HG03378 (cell line): ENCODE measurements at regions not wholly inside any gene's neighbourhood (a gene's known extent, or its start where the extent isn't known, plus 50 kb on each side); places are given as distances from the start of the nearest gene placed in this dataset.
A peak's percentile ranks its signal among the peaks of the same experiment; 100 is the strongest.

ENCODE experiments used
- ATAC-seq: cut with Tn5 transposase; IDR thresholded peaks from one replicate; pipeline ENCODE4 v1.9.1; 2021; ENCODE audit warnings: mild to moderate bottlenecking, moderate library complexity; ENCODE audit not compliant: unreplicated experiment

DNA sequence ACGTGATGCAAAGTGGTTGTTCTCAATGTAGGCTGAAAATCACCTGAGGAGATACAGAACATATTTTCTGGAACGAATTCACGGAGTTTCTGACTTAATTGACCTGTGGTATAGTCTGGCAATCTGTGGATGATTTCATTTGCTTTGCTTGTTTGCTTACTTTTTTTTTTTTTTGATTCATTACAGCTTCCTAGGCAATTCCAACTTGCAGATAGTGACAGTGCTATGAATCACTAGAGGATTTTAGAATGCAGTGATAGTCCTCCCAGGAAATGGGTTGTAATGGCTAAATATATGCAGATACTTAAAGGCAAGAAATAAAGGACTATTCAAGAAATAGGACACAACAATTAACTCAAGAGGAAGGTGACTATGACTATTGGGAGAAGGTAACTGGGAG is 1378.1 kb upstream of the PRMT6 start:
- no peak for ATAC-seq

DNA sequence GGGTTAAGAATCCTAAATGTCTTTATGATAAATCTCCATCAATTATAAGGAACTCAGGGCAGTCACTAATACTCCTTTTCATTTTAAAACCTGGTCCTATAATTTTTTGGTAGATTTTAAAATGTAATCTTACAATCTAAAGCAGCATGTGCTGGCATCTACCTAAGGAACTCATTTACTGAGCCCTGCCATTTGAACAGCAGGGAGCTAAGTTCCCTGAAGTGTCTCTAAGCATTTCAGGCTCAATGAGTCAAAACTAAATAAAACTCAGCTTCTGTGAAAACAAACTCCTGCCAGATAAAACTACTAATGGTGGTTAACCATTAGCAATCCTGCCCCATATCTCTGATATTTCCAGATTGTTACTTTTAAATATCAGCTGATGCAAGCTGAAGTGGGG is 1371.8 kb upstream of the PRMT6 start:
- no peak for ATAC-seq

DNA sequence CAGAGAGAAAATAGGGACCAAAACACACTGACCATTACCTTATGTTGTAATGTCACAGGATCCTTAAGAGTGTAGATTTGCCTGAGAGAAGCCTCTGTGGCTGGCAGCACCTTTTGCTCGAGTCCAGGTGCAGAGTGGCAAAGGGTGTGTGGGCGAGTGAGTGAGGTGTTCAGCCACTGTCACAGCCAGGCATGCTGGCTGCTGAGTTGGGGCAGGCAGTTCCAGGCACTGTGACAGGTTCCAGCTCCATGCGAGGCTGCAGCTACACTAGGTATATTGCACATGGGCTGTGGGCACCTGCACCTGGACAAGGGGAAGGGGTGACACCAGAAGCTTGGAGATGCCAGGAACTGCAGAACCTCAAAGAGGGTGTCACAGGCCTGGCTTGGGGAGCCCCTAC is 1370.4 kb upstream of the PRMT6 start:
- ATAC-seq, result no peak

DNA sequence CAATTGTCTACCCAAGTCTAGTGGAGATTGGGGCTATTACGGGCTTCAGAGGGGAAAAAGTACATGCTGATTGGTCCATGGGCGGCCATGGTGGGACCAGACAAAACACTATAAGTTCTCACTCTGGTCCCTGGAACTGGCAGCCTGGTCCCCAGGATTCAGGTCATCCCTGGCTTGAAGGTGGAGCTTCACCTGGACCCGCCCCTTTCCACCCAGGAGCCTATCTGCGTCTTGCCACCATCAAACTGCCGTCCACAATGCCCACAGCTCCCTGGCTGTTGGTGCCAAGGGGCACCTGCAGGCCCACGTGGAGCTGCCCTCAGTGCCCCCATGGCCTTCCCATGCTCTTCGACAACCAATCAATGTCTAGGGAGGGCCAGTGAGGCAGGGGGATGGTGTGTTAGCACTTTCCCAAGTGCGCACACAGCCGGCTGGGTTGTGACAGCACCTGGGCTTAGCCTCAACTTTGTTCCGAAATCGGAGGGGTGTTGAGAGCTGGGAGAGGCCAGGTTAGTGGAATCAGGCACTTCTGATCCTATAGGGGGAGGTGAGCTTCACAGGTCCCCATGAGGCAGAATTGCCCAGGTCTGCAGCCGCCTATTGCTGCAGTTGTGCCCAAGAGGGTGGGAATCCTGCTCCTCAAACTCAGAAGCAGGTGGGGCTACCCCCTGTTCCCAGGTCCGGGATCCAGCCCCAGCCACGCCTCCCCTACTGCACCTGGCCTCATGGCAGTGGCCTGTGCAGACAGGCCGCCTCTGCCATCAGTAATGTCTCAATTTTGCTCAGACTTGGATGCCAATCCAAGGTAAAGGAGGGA is 1369.4 kb upstream of the PRMT6 start:
- no peak for ATAC-seq

DNA sequence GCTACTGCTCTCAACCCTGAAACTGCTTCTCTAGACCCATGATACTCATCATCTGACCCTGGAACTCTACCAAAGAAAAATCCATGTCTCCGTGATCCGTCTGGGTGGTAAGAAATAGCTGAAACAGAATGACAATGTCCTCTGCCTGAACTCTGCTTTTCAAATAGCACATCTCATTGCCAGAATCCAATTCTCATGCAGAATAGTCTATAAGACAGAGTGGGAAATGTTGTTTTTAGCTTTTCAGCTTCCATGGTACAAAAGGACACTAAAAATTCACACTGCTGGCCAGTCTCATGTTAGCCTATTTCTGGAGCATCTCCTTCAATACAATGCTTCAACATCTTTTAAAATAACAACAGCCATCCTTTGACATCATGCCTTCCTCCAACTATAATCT is 1355.8 kb upstream of the PRMT6 start:
- ATAC-seq, result no peak

DNA sequence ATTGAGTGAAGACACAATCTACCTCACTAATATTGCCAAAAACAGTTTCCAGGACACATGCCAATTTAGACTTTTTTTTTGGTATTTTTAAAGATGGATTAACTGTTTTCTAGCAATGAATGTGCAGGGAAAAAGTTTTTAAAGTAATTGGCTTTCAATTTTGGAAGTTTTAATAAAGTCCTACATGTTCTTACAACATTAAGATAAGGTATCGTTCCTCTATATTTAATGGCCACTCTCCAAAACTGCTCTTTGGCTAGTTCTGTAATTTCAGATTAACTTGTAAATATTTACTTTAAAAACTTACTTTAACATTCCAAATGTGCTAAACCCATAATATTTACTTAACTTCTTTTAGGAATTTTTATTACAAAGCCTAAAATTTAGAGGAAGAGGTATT is 1332.2 kb upstream of the PRMT6 start:
- ATAC-seq, result no peak

DNA sequence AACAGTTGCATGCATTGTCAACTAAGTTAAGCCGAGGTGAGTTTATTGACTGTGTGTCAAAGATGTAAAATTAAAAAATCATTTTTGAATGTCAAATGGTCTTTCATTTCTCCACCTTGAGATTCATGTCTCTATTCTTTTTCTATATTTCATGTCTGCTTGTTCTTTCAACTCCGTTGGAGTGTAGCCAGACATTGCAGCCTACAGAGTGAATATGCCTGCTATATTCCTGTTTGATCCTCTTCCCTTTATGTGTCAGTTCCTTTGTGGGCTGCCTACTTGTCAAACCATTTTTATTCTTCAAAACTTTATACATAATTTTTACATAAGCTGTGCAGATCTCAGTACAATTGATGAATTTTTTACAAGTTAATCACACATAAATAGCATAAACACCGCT is 1325.8 kb upstream of the PRMT6 start:
- ATAC-seq, result no peak

DNA sequence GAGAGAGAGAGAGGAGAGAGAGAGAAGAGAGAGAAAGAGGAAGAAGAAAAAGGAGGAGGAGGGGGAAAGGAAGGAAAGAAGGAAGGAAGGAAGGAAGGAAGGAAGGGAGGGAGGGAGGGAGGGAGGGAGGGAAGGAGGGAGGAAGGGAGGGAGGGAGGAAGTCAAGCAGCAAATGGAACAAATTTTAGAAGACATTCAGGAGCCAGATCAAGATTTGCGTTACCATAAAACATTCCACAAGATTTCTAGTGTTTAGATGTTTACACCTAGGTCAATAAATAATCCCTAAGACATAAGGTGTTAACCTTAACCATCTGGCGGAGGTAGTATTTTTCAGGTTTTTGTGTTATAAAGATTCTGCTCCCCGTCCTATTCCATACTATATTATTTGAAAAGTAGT is 1320.1 kb upstream of the PRMT6 start:
- ATAC-seq, result no peak

DNA sequence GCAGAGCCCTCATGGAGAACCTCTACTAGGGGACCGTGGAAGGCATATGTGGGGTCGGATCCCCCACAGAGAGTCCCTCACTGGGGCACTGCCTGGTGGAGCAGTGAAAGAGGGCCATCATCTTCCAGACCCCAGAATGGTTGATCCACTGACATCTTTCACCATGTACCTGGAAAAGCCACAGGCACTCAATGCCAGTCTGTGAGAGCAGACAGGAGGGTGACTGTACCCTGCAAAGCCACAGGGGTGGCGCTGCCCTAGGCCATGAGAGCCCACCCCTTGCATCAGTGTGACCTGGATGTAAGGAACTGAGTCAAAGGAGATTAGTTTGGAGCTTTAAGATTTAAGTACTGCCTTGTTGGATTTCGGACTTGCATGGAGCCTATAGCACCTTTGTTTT is 1276.7 kb upstream of the PRMT6 start:
- ATAC-seq, result no peak

DNA sequence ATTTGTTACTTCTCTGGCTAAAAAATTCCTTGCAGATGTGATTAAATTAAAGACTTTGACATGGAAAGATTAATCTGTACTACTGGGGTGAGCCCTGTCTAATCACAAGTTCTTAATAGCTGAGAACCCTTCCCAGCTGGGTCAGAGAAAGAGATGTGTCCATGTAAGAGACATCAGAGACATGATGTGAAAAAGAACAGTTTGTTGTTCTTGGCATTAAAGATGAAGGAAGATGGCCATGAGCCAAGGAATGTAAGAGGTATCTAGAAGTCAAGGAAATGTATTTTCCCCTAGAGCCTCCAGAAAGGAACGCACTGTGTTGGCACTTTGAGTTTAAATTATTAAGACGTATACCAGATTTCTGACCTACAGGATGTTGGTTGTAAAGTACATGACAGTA is 1271.5 kb upstream of the PRMT6 start:
- ATAC-seq, result no peak

DNA sequence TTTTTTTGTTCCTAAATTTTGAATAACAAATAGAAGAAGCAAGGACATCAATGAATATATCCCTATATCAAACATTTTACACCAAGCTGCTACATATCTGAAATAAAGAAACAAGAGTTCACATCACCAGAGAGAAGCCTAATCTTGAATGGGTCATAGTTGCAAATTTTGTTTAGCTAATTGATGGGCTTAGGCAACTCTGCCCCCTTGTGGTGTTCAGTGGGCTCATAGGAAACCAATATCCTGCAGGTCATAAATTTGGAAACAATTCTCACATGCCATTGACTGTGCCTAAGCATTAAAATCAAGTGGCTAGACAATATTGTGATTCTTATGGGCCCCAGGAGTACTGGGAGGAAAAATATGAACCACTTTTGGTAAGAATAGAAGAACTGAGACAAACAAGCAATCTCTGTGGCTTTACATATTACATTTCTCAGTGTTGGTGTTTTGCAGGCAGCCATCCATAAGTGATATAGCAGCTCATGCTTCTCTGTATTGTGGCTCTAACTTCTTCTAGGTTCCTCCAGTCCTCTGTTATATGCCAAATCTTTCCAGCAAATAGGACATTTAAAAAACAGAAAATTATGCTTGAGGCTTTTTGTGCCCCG is 1262.8 kb upstream of the PRMT6 start:
- peak; percentile 73 for ATAC-seq

DNA sequence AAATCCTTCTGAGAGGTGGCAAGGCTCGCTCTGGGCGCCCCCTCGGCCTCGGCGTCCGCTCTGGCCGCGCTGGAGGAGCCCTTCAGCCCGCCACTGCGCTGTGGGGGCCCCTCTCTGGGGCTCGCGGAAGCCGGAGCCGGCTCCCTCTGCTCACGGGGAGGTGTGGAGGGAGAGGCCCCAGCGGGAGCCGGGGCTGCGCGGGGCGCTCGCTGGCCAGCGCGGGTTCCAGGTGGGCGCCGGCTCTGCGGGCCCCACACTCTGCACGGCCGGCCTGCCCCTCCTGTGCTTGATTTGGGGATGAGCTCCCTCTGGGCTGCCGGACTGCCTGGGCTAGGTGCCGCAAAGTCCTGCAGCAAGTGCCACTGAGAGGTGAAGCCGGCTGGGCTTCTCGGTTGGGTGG is 1260.7 kb upstream of the PRMT6 start:
- no peak for ATAC-seq

DNA sequence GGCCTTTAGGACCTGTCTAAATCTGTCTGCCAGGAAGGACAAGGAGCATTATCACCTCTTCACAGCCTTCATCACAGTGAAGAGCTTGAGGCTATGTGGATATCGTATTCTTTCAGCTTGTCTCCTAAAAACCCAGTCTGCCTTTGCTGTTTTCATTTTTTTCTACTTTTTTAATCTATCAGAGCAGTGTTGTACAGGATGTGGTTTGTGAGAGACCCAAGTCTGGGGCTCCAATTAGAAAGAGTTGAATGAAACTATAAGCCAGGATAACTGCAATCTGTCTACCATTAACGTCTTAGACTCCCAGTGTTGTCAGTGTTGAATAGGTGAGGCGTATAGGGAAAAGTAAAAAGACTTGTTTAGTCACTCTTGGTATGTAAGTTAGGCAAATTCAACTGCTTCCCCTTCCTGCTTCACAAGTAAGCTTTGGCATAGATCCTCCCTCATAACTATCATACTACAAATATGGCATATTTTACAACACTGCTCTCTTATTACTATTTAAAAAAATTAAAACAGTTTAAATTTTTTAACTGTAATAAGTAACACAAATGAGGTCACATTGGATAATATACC is 1225.8 kb upstream of the PRMT6 start:
- no peak for ATAC-seq

DNA sequence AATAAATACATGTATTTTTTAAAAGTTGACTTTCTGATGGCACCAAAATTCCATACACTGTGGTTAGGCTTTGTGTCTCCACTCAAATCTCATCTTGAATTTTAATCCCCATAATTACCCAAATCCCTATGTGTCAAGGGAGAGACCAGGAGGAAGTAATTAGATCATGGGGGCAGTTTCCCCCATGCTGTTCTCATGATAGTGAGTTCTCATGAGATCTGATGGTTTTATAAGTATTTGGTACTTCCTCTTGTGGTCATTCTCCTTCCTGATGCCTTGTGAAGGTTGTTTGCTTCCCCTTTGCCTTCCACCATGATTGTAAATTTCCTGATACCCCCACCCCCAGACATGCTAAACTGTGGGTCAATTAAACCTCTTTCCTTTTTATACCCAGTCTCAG is 1218.4 kb upstream of the PRMT6 start:
- ATAC-seq, result no peak

DNA sequence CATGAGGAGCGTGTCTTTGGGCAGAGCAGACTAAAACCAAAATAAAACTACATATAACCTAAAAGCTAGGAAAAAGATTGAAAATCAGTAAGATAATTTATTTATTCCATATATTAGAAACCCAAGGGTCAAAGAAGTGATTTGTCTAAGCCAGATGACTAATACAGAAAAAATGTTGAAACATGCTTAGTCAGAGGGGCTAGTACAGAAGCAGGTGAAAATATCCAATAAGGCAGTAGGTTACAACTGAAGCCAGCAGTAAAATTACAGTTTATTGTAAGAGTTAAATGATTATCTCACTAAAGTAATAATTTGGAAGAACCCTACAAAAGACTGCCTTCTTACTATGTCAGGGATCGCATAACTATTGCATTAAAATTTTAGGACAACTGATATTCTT is 1190.9 kb upstream of the PRMT6 start:
- ATAC-seq, result no peak

DNA sequence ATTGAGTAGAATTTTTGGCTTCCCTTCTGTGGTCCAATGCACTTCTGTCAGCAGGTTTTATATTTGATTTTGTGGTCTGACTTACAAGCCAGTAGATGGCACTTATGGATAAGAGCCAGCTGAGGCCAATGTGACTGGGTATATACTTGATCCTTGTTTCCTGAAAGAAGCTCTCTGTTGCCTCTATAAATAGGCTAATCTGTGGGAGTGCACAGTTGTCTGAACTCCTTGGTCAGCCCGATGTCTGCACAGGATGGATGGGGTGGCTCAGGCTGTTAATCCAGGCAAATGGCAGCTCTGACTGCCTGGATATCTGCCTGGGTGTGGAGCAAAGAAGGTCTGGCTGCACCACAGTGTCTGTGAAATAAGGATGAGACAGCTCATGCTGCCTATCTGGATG is 1183.7 kb upstream of the PRMT6 start:
- ATAC-seq, result no peak

DNA sequence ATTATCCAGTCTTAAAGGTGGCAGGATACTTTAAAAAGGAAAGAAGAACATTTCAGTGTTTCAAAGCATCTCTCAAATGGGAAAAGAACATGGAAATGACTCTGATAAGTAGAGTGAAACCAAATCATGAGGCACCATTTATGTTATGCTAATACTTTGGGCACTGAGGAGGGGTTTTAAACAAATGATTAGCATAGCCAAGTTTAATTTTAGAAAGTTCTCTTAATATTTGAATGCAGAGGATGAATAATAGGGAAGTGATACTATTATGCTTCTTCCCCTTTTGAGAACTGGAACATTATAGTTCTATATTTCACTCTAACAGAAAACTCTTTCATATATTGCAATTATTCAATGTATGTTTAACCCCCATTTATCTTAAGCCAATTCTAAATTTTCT is 1181.9 kb upstream of the PRMT6 start:
- ATAC-seq, result peak; percentile 96

DNA sequence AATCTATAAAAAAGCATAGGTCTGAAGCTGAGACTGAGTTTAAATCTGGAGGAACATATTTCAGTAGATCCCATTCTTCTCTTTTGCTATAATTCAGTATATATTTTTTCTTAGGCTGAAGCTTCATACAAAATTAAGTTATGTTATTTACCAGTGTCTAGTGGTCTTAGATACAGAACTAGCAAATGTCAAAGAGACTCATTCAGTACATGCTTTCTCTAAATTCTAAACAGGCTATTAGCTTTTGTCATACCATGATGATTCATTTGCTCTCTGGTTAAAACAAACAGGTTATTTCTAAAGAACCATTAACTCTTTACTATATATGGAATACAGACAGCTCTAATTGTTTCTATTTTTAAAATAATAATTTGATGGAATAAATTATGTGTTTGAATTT is 1170.2 kb upstream of the PRMT6 start:
- ATAC-seq, result no peak

DNA sequence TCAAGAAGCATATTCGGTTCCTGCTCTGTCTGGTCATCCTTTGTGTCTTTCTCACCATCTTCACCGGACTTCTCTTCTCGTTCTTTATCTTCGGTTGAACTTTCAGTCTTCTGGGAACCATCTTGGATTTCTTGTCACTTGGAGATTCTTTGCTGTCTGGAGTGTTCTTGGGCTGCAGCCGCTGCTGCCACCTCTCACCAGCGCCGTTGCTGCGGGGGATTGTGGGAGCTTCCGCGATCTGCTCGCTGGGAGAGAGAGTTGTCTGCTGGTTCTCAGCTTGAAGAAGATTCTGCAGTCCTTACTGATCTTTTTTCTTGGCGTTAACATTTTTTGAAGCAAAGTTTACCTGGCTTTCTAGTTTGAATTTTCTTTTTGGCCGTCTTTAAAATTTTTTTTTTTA is 1165.2 kb upstream of the PRMT6 start:
- ATAC-seq, result no peak

DNA sequence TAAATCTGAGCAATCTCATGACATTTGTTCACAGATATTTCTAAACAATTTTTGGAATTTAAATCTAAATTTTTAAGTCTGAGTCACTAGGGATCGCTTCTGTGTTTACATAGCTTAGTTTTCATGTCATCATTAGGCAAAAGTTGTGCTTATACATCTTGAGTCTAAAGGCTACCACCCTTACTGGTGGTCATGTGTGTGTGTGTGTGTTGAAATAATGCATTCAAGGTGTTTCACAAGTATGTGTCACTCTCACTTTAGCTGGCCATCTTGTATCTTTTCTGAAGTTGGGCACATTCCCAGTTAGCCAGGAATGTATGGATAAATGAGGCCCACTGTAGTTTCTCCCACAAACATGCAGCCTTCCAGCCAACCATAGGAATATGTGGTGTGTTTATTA is 1162.5 kb upstream of the PRMT6 start:
- ATAC-seq, result no peak

DNA sequence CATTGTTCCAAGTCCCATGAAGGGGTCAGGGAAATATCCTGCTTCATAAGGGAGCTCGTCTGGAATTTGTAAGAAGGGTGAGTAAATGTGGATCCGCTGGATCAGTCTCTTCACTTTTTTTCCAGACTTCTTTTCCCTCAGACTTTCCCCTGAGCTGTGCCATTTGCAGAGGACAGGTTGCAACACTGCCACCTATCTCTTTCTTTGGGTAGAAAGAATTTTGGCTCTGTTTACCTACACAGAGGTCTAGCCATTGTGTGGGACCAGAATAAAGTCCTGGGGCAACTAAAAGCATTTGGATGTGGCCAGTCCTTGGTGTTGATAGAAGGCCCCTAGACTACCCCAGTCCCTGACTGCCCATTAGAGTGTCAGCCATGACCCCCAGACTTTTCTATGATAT is 1146.7 kb upstream of the PRMT6 start:
- no peak for ATAC-seq

DNA sequence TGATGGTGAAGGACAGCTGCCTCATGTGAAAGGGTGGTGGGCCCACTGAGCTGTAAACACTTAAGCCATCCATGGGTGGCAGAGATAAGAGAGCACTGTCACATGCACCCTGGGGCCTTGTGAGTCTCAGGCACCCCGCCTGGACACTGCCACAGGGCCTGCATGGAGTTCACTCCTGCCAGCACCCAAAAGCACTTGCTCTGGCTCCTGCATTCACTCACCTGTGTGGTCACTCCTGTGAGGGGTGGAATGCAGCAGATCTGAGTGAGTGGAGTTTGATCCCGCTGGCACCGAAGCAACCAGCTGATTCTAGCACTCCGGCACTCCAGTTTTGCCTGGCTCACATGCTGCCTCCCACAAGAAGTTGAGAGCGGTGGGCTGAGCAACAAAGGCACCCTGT is 1142.1 kb upstream of the PRMT6 start:
- no peak for ATAC-seq

DNA sequence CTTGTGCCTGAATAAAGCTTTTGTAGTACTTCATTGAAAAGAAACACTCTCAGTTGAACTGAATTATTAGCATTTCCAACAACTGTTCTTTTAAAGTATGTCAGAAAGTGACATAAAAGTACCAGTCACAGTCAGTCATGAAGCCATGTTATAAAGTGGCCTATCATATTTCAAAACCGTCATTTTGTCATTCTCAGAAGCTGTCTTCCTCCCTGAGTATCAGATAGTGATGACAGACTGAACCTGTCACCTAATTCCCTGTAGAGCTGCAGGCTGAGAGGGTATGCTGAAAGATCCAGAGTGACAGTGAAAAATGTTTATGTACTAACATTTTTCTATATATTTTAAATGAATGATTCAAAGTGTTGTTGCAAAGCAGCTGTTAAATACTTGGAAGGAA is 1121.7 kb upstream of the PRMT6 start:
- no peak for ATAC-seq
